ENCODE measurements at regions not wholly inside any gene's neighbourhood (a gene's known extent, or its start where the extent isn't known, plus 50 kb on each side); places are given as distances from the start of the nearest gene placed in this dataset.

DNA sequence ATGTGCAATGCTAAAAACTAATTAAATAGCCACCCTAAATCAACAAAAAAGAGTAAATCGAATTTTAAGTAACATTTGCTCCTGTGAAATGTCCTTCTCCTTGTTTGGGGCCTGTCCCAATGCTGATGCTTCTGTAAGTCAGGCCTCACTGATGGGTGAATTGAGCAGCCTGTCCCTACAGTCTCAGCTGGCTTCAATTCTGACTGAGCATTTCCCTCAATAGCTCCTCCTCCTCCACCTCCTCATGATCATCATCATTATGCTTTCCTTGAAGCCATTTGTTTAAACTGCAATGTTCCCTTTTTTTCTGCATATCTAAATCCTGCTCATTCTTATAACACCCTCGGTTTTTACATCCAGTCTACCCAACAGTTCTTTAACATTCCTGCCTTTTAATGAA, 137.2 kb upstream of the CELF4 start:
- DNase-seq: no peak

DNA sequence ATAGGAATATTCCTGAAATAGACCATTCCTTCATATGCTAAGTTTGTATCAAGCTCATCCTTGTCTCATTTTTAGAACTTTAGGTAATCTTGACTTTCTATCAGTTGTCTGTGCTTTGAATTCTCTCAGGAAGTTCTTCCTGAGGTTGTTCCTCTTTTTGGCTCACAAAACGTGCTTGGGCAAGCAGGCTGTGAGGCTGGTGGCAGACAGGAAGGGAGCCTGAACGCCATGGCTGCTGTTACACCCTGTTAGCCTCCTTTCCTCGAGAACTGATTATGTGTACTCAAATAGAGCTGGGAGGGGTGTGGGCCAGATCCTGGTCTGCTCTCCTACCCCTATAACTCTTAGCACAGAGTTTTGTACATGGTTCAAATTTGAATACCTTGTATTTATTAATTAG, 136.4 kb upstream of the CELF4 start:
- no peak for DNase-seq

DNA sequence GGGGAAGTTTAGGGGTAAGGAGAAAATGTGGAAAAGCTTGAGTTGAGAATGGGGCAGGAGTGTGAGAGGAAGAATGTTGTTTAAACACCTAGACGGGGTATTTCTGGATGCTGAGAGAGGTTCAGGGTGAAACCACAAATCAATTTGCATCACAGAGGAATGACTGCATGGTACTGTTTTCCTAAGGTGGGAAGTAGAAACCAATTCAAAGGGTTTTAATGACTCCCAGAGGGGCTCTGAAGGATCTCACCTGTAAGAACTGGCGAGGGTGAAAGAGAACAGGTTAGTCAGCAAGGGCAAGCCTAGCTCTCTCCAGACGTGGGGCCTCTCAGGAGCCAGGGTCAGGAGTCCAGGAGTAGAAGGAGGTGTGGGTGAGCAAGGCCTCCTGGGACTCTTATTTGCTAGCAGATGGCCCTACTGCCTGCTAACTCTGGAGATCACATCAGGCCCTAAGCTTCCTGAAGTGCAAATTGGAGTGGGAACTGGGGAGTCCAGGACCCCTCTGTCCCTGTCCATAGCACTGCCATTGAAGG, 133.0 kb upstream of the CELF4 start:
- DNase-seq: no peak

DNA sequence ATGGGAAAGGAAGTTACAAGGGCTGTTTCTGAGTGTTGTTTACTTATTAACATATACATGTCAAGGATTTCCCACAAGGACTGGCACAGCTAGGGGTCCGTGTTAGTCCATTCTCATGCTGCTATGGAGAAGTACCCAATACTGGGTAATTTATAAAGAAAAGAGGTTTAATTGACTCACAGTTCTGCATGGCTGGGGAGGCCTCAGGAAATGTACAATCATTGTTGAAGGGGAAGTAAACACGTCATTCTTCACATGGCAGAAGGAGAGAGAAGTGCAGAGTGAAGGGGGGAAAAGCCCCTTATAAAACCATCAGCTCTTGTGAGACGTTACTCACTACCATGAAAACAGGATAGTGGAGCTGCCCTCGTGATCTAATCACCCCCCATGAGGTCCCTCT, 128.9 kb upstream of the CELF4 start:
- no peak for DNase-seq

DNA sequence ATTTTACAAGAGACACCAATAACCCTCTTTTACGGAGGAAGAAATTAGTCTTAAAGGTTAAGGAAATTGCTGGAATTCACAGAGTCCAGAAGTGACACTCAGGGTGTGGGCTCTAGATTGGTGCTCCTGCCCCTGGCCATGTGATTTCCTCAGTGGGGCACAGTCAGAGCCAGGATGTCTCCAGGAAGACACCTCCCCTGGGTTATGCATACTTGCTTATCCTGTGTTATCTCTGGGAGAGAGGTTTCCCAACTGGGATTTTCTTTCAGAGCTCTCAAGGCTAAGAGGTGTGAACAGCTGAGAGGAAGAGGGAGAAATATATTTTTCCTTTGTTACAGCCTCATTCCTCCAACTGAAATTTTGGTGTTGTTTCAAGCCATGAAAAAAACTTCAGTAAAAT, 125.6 kb upstream of the CELF4 start:
- DNase-seq: no peak

DNA sequence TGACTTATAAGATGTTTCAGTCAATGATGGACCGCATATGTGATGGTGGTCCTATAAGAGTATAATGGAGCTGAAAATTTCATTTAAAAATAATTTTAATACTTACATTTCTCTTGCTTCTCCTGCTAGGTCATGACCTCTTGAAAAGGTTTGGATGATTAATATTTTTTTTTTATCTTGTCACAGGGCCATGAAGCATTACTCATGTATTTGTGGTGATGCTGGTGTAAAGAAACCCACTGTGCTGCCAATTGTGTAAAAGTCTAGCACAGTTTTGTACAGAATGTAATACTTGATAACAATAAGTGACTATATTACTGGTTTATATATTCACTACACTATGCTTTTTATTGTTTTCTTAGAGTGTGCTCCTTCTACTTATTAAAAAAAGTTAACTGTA, 124.2 kb upstream of the CELF4 start:
- DNase-seq: no peak

DNA sequence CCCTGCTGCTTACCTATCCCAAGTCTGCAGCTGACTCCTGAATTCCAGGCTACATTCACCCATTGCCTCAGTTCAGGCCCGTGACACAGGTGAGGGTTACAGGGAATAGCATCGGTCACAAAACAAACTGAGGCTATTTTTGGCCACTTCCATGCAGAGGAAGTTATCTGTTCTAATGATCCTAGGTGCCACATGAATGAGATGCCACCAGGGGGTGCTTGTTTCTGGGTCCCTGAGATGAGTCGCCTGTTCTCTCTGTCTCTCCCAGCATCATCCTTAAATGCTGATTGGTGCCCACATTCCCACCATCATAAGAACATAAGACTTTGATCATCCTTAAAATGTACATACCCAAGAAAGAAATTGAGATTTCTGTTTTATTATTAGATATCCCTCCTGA, 119.0 kb upstream of the CELF4 start:
- no peak for DNase-seq

DNA sequence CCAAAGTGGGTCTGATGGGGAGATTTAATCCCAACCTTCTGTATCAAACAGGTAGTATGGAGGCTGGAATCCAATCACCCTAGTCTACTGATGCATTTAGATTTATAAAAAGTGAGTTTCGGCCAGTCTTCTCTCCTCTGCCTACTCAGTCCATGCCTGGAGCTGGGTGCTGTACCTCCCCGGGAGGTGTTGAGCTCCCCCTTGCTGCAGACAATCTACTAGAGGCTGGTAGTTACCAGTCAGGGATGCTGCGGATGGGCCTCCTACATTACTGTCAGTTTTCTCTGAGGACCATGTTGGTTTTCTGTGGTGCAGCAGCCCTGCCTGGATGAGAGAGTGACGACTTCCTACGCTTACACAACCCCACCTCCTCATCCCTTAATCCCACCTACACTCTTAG, 118.6 kb upstream of the CELF4 start:
- no peak for DNase-seq

DNA sequence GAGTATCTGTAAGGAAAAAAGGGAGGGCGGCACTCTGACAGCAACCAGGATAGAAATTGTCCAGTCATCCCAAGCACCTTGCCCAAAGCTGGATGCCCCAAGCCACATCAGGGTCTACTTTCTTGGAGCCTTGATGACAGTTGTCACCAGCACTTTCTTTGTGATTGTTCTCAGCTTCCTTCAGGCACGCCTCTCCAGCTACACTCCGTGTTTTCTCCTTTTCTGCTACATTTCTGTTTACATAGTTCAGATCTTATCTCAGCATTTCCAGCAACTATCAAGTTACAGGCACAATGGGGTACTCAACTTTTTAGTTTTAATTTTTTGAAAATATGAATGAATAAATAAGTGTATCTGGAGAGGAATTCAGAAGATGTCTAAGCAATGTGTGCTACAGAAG, 115.3 kb upstream of the CELF4 start:
- DNase-seq: no peak

DNA sequence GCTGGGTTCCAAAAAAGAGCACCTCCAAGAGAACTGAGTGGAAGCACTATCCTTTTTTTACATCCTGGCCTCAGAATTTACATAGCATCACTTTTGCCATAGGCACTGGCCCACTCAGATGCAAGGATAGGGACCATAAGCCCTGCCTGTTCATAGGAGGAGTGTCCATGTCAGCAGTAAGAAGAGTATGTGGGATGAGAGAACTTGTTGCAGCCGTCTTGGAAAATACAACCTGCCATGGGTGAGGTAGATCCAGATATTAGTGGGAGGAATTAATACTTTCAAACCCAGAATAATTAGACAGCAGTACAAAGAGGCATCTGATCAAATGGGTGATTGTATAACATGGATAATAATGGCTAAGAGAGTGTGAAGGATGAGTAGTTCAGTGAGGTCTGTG, 110.7 kb upstream of the CELF4 start:
- no peak for DNase-seq

DNA sequence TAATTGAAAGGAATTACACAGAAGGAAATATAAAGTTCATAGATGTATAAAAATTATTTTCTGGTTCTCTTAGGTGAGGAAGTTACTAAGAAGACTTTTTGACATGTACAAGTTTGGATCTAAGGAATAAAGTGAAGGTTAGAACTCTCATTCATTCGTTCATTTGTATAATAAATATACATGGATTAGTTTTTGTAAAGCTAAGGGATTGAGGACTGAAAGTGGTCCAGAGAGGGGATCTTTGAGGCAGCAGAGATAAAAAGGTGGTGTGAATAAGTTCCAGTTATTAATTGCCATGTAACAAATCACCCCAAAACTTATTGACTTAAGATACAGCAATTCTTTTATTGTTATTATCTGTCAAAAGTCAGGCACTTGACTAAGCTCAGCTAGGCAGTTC, 110.1 kb upstream of the CELF4 start:
- DNase-seq: no peak

DNA sequence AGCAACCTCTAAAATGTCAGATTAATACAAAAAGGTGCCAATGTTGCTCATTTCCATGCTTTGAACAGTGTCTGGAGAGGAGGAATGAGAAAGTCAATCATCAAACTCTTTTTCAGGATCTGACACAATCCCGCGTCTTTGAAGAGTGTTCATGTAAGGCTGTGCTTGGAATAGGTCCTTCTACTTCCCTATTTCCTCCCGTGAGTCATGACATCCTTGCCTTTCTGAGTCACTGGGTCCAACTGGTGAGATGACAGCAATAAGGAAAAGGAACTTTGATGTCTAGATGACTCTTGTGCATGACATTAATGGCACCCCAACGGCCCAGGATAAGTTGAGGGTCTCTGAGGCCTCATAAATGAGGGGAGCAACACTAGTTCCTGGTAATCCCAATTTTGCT, 109.0 kb upstream of the CELF4 start:
- DNase-seq: no peak

DNA sequence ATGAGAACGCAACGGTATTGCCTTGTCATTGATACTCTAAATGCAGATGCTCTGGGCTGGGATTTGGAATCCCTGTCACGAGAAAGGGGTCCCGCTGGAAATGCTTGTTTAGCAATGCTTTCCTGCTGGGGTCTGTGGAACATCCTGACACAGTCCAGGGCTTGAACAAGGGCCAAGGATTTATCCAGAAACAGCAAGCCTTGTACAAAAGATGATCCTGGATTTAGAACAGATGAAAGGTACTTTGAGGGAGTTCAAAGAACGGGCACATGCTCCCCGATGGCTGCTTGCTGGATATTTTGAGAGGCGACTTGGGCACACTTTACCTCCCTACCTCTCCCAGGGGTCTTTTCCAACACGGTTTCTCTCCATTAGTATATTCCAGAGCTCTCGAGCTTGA, 108.1 kb upstream of the CELF4 start:
- no peak for DNase-seq

DNA sequence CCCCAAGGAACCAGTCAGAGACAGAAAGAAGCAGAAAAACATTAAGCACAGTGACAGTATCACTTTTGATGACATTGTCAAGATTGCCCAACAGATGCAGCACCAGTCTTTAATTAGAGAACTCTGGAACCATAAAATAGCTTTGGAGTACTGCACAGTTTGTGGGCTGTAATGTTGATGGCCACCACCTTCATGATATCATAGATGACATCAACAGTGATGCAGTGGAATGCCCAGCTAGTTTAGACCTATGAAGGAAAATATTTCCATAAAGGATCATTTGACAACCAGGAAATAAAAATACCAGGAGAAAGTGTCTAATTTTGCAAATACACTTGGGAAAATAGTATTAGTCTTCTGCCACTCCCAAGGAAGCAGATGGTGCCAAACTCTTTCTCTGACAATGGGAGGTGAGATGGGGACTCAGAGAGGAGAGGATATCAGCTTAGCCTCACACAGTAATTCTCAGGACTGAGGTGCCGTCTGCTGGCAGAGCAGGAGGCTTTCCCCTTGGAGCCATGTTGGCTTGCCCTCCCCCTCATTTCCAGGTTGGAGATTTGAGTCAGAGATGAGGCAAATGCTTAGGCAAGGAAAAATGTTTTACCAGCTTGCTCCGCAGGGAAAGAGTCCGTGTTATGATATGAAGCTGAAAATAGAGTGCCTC, 107.5 kb upstream of the CELF4 start:
- DNase-seq: no peak

DNA sequence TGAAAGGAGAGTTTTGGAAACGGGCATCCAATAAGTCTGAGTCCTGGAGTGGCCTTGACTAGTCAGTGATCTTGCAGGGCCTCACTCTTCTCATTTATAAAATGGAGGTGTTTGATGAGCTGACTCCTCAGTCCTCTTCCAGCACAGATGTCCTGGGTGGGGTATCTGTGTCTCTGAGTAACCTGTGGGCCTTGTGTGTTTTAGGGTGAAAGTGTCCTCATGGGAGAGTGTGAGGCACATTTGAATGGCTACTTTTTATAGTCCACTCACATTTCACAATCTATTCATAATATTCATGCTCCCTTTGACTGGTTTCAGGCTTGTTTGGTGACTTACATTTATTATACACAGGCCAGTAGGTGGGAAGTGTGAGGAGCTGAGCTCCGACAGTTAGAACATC, 106.4 kb upstream of the CELF4 start:
- no peak for DNase-seq

DNA sequence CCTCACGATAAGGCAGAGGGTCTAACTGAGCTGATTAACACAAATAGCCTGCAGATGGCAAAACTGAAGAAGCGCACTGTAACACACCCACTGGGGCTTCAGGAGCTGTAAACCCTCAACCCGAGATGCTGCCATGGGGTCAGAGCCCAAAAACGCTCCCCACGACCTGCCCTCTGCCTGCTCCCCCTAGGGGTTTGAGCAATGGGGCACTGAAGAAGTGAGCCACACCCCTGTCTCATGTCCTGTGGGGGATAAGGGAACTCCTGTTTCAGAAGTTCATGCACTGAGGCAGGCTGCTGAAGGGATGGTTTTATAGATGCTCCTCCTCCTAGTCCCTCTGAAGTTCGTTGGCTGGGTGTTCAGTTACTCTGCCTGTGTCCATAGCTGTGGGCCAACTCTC, 105.9 kb upstream of the CELF4 start:
- no peak for DNase-seq

DNA sequence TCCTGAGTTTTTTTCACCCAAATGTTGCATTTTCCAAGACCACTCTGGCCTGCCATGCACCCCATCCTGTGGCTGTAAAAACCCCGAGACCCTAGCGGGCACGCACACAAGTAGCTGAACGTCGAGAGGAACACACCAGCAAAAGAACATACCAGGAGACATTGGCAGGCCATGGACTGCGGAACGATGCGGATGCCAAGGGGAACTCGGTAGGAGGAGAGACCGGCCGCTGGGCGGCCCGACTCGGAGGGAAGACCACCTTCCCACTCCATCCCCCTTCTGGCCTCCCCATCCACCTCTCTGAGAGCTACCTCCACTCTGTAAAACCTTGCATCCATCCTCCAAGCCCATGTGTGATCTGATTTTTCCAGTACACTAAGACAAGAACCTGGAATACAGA, 105.5 kb upstream of the CELF4 start:
- DNase-seq: no peak

DNA sequence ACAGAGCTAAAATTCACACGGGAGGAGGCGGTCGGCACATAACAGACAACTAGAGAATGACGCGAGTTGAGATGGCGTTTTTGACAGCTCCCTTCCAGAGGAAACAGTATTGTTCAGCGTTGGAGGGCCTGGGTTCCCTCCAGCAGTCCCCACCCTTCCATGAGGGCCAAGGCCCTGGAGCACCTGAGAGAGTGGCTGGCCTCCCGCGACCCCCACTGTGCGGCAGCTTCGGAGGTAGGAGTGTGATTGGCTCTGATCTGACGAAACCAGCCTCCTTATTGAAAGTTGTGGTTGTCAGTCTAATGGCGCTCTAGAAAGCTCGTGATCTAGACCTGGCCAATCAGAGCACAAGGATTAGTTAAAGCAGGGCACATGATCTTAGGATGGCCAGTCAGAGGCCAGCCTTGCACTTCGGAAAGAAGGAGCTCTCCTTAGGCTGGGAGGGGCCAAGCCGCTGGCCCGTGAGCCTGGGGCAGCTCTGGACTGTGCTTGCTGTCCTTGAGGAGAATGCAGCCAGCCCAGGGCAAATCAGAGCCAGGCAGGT, 104.5 kb upstream of the CELF4 start:
- DNase-seq: no peak

DNA sequence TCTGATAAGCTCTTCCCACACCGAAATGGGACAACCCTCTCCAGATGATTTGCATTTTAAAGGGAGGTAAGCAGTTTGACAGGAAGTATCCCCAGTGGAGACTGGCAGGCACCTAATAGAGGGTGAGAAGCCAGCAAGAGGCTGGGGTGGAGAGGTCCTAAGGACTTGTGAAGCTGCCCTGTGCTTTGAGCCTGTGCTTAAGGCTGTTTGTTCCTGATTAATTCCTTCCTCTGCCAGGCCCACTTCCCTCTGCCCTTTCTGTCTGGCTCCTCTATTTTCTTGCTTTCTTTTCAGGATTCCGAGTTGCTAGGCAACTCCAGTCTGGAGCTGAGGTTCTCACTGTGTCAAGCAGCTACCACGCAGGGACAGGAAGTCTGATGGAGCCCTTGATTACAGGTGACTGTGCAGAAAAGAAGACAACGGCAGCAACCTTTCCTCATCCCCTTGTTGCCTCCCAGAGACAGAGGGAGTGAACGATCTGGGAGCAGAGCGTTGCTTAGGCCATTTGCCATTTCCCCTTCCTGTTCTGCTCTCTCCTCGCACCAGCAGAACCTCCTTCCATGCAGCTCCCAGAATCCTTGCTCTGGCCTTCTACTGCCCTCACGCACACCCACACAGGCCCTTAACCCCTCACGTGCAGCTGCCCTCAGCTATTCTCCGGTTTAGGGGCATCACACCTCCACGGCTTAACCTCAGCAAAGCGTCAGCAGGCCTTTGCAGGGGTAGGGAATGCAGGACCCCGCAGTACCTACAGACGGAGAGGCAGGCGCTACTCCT, 103.6 kb upstream of the CELF4 start:
- DNase-seq: no peak

DNA sequence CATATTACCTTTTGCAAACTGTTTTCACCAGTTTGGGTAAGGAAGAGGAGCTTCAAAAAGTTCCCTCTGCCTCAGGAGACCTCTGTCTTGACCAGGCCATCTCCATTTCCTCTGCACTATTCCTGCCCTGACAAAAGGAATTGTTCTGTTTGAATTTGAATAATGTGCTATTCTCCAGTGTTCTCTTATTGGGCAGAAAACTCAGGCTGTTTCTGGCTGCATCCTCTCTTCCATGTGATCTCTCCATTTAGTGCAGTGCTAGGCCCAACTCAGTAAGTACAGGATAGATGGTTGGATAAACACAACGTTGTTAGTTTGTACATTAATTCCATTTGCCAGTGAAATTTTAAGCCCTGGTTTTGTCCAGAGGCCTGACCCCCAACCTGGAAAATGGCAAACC, 102.2 kb upstream of the CELF4 start:
- no peak for DNase-seq

DNA sequence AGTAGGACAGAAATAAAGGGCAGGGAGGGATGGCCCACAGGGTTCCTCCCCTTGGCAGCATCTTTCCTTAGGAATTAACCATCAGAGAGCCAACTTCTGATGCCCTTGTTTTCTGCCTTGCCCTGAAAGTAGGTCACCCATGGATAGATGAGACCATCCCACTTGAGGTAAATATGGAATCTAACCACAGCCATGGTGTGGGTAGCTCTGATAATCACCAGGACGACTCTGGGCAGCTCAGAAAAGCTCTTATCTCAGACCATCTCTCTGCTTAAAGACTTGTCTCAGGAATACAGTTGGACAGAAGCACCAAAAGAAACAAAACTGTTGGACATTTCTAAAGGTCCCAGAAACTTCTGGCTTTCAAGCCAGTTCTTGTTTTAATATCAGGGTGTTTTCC, 101.4 kb upstream of the CELF4 start:
- DNase-seq: no peak

DNA sequence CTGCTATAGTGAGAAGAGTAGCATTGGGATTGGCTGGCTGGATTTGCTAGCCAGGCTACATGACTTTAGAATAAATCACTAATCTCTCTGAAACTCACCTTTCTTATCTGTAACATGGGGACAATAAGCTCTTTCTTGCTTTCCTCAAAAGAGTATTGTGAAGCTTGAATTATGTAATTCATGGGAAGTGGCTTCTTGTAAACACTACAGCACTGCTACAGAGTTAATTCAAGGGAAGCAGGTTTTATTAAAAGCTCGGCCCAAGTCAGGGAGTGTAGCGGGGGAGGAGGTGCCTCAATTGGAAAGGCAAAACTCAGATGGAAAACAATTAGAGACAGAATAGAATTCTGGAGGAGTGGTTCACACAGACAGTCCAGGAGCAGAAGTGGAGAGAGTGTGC, 100.9 kb upstream of the CELF4 start:
- no peak for DNase-seq

DNA sequence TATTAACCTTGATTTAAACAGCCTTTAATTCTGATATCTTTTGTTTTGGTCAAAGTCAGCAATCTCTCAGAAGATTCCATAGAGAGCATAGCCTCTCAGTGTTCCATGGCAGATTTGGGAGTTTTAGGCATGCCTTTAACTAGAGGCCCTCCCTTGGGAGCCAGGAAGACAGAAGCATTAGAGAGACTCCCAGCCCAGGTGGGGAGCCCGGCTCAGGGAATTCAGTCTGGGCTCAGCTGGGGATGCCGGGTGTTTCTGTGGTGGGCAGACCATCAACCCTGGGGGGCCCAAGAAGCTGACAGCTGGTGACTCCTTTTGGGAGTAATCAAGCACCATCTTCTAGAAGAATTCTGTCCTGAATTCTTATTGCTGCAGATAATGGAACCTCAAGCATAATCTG, 99.7 kb upstream of the CELF4 start:
- no peak for DNase-seq

DNA sequence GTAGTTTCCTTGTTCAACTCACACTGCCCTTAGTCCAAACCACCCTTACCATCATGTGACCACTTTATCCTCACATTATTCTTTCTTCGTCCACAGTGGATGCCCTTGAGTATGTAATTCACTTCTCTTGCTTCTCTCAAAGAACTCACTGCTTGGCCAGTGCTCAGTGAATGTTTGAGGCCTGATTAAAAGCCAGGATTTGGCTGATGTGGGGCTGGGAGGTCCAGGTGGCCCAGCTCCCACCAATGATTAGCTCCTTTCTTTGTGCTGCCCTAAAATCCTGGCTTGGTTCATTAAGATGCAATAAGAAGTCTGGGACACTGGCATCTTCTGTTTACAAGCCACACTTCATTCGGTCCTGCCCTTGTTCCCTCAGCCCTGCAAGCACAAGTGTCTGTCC, 97.8 kb upstream of the CELF4 start:
- DNase-seq: no peak
